EL (cell line): ENCODE measurements at regions not wholly inside any gene's neighbourhood (a gene's known extent, or its start where the extent isn't known, plus 50 kb on each side); places are given as distances from the start of the nearest gene placed in this dataset.
"Not testable (repeated sequence)": the region's sequence is repeated elsewhere in the genome, so short reads cannot be mapped to it uniquely, and the experiment has no call there.

Source experiments
- DNase-seq: peaks from one replicate; pipeline ENCODE4 v3.0.0-alpha.2; 2016

DNA sequence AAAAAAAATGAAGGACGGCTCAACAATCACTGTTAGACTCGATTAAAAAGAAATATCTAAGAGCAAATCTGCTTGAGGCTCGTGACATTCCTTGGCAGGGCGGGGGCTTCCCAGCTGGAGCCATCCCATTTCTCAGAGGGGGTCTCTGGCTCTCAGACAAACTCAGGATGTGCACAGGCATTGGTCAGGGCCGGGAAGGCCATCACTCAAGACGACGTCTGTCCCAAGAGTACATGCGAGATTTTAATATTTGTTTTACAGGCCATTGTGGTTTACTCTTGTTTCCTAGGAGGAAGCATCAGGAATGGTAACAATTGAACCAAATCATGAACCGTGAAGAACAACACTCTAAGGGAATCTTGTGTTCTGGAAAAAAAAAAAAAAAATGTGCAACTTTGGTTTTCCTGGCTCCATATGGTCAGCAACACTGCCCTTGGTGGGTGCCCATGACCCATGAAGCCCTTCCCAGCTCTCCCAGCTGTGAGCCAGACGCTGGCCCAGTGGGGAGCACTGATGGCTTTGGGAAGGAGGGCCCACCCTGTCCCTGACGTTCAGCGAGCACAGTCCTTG is 5454.6 kb upstream of the TPTE start:
- not testable (repeated sequence) for DNase-seq

- not testable (repeated sequence) for DNase-seq
Measured at GRCh38 chr21:5067326-5068048, 5453.9 kb upstream of the TPTE start.

DNA sequence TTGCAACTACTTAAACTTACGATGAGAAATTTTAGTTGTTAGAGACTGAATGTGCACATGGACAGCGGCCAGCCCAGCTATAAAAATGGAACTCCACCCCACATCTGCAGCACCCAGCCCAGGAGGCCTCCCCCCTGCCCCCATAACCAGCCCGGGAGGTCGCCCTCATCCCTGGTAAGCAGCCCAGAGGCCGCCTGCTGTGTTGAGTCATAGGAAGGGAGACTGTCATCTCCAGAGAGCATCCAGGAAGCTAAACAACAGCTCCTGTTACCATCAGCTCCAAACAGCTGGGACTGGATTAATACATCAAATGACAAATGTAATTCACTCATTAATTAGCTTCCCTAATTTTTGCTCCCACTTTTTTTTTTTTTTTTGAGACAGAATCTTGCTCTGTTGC is 5452.7 kb upstream of the TPTE start:
- DNase-seq: not testable (repeated sequence)

DNA sequence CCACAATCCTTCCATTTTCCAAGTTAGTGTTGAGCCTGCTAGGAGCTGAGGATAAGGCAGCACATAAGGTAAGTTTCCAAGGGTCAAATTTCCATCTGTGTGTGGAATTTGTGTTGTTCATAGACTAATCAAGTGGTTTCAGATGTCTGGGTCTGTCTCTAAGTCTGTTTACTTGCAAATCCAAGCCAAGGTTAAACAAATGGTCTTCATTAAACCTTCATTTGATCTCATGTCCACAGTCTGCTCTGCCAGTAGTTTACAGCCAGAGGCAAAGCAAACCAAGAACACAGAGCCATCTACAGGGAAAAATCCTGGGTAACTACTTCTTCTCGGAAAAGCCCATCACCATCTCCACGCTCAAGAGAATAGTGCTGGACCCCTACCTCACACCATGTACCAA is 5450.2 kb upstream of the TPTE start:
- not testable (repeated sequence) for DNase-seq

DNA sequence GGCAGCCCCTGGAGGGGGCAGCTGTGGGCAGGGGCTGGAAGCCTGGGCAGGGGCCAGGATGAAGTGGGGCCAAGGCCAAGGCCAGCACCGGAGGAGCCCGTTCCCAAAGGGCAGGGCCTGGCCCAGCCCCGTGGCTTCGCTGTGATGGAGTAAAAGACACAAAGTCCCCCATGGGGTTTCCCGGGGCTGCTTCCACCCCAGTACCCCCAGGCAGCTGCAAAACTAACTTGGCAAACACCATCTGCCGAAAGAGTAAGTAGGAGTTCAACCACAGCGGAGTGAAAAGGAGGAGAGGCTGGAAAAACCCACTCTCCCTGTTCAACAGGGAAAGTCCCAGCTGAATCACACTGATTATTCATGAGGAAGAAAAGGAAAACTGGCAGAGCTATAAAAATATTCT is 5444.5 kb upstream of the TPTE start:
- DNase-seq: not testable (repeated sequence)

DNA sequence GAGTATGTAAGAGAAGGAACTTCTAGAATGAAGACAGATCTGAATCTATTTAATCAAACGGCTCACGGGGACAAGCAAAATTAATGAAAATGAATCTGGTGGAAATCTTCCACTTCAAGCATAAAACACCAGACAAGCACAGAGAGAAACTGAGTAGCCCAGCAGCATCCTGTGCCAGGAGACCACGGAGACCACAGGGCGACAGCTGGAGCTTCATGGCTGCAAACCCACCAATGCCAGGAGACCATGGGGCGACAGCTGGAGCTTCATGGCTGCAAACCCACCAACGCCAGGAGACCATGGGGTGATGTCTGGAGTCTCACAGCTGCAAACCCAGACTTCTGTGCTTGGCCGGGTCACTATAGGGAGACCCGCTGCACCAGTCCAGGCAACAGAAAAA is 5442.0 kb upstream of the TPTE start:
- DNase-seq: not testable (repeated sequence)

GRCh38 chr21:5080015-5080414 is 5441.4 kb upstream of the TPTE start:
- DNase-seq: not testable (repeated sequence)

- not testable (repeated sequence) for DNase-seq
Measured at GRCh38 chr21:5084246-5084645, 5437.1 kb upstream of the TPTE start.

DNA sequence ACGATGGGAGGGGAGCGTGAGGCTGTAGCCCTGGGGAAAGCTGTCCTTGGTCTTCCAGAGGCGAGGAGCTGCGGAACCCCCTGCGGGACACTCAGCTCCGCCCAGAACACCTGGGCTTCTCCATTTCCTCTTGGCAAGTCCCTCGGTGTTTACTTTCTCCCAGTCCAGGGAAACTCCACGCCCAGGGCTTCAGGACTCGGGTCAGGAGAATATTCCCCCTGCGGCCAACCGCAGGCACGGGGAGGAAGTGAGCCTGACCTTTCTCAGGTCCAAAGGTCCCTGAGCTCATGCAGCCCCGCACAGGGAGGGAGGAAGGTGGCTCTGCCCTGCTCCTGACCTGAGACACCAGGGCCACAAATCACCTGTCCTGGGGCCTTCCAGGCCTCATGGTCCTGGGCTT is 5435.9 kb upstream of the TPTE start:
- not testable (repeated sequence) for DNase-seq

DNA sequence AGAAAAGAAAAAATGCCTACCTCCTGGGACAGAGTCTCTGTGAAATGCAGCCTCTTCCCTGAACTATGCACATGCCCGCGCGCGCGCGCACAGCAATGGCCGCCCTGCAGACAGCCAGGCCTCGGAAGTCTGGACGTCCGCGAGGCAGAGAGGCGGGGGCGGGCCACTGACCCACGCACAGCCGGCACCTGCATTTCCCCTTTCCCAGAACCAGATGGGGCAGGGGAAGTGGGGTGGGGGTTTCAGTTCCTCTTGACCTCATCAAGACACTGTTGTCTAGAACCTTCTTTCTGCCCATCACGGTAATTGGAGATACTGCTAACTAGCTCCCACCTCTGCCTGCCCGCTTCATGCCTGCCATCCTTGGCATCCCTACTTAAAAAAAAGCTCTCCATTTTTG is 5435.0 kb upstream of the TPTE start:
- DNase-seq: not testable (repeated sequence)

- not testable (repeated sequence) for DNase-seq
Measured at GRCh38 chr21:5088820-5089219, 5432.6 kb upstream of the TPTE start.

DNA sequence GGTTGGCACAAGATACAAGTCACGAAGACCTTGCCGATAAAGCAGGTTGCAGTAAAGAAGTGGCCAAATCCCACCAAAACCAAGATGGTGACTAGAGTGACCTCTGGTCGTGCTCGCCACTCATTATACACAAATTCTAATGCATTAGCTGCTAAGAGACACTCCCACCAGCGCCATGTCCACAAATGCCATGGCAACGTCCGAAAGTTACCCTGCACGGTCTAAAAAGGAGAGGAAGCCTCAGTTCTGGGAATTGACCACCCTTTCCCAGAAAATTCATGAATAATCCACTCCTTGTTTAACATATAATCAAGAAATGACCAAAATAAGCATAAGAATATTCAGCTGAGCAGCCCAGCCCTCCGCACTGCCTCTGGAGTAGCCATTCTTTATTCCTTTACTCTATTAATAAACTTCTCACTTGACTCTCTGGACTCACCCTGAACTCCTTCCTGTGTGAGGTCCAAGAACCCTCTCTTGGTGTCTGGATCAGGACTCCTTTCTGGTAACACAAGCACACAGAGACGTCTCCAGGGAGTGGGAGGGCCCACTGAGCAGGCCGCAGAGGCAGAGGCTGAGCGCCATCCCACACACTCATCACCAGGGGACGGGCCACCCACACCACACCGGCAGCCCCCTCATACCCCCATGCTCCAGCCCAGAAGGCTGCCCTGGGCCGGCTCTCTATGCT is 5431.8 kb upstream of the TPTE start:
- DNase-seq: not testable (repeated sequence)

GRCh38 chr21:5090132-5091079 is 5431.0 kb upstream of the TPTE start:
- DNase-seq: not testable (repeated sequence)

- not testable (repeated sequence) for DNase-seq
Measured at GRCh38 chr21:5091274-5091673, 5430.1 kb upstream of the TPTE start.

- DNase-seq: not testable (repeated sequence)
Measured at GRCh38 chr21:5095628-5096027, 5425.8 kb upstream of the TPTE start.

GRCh38 chr21:5098010-5098743 is 5423.2 kb upstream of the TPTE start:
- DNase-seq: not testable (repeated sequence)

GRCh38 chr21:5100604-5101174 is 5420.7 kb upstream of the TPTE start:
- not testable (repeated sequence) for DNase-seq

DNA sequence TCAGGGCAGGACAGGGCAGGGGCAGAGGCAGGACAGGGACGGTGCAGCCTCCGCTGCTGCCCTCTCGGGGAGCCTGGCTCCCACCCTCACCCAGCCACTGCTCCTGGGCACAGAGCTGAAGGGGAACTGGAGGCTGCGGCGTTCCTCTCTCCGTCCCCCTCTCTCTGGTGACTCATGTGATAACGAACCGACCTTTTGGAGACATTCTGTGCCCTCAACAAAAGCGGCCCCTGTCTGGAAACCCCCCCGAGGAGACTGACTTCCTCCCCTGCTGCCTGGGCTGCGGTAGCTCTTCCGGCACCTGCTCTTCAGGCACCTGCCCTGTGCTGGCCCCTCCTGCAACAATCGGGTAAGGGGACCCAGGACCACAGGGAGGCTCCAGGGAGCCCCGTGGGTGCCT is 5419.6 kb upstream of the TPTE start:
- not testable (repeated sequence) for DNase-seq

DNA sequence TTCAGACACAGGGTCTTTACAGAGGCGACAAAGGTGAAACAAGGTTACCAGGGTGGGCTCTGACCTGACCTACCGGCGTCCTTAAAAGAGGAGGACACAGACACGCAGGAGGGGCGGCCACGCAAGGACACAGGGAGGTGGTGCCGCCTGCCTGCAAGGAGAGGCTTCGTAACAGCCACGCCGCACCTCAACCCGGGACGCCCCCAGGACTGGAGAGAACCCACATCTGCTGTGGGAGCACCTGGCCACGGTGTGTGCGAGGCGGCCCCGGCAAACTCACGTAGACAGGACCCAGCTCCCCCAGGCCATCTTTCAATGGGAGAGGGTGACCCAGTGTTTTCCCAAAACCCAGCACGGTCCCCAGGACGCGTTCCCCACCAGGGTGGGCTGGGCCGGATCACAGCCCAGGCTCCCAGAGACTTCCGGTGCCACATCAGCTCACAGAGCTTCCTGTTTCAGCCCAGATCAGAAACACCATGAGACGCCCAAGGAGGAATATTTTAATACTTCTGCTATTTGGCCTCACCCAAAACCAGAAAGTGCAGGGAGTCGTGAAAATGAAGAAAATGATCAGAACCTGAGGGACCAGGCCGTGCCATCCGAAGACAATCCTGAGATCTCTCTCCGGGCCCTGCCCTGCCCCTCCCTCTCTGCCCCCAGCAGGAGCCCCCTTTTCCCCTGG is 5417.4 kb upstream of the TPTE start:
- DNase-seq: not testable (repeated sequence)

DNA sequence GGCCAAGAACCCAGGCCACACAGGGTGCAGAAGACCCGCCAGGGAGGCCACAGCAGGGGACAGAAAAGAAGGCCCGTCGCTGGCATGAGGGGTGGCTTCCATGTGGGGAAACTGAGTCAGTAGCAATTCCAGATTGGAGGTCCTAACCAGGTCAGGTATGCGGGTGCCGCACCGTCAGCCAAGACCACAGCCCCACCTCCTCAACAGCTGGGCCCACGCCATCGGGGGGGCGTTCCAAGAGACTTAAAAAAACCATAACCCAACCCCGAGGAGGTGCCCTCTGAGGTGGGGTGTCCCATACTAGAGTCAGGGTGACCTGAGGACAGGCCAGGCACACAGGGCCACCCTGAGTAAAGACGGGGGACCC is 5416.8 kb upstream of the TPTE start:
- not testable (repeated sequence) for DNase-seq
